GM21576 (cell line): ENCODE measurements at regions not wholly inside any gene's neighbourhood (a gene's known extent, or its start where the extent isn't known, plus 50 kb on each side); places are given as distances from the start of the nearest gene placed in this dataset.

Experiments used
- ATAC-seq: cut with Tn5 transposase; IDR thresholded peaks from one replicate; pipeline ENCODE4 v1.9.1; 2021; ENCODE audit warnings: mild to moderate bottlenecking, moderate library complexity; ENCODE audit not compliant: unreplicated experiment

- no peak for ATAC-seq
These were observed 765.0 kb downstream of the HDGFL1 start for GRCh38 chr6:23334360-23334759.

GRCh38 chr6:23335894-23336293, 766.5 kb downstream of the HDGFL1 start:
- no peak for ATAC-seq

- ATAC-seq: no peak
These were observed 769.9 kb downstream of the HDGFL1 start for GRCh38 chr6:23339268-23339667.

GRCh38 chr6:23340271-23340670, 770.9 kb downstream of the HDGFL1 start:
- no peak for ATAC-seq

- no peak for ATAC-seq
These were observed 774.4 kb downstream of the HDGFL1 start for GRCh38 chr6:23343610-23344306.

GRCh38 chr6:23348185-23348584, 777.8 kb upstream of the NRSN1 start:
- ATAC-seq: no peak

GRCh38 chr6:23349521-23350147, 776.4 kb upstream of the NRSN1 start:
- ATAC-seq: no peak

GRCh38 chr6:23350752-23351453, 775.1 kb upstream of the NRSN1 start:
- no peak for ATAC-seq

GRCh38 chr6:23354004-23354403, 772.0 kb upstream of the NRSN1 start:
- ATAC-seq: no peak

- ATAC-seq: no peak
These were observed 768.7 kb upstream of the NRSN1 start for GRCh38 chr6:23357185-23357766.

- no peak for ATAC-seq
These were observed 760.3 kb upstream of the NRSN1 start for GRCh38 chr6:23365732-23366131.

- ATAC-seq: no peak
These were observed 758.7 kb upstream of the NRSN1 start for GRCh38 chr6:23367311-23367710.

GRCh38 chr6:23368557-23368956, 757.5 kb upstream of the NRSN1 start:
- ATAC-seq: no peak

GRCh38 chr6:23370051-23370450, 756.0 kb upstream of the NRSN1 start:
- no peak for ATAC-seq

GRCh38 chr6:23371132-23371915, 754.7 kb upstream of the NRSN1 start:
- ATAC-seq: no peak

- no peak for ATAC-seq
These were observed 748.2 kb upstream of the NRSN1 start for GRCh38 chr6:23377830-23378229.

- no peak for ATAC-seq
These were observed 745.5 kb upstream of the NRSN1 start for GRCh38 chr6:23380465-23380864.

GRCh38 chr6:23388086-23388783, 737.8 kb upstream of the NRSN1 start:
- ATAC-seq: no peak

- ATAC-seq: no peak
These were observed 736.6 kb upstream of the NRSN1 start for GRCh38 chr6:23389386-23389785.

GRCh38 chr6:23390221-23390620, 735.8 kb upstream of the NRSN1 start:
- ATAC-seq: no peak
